ENCODE measurements at regions not wholly inside any gene's neighbourhood (a gene's known extent, or its start where the extent isn't known, plus 50 kb on each side); places are given as distances from the start of the nearest gene placed in this dataset.

DNA sequence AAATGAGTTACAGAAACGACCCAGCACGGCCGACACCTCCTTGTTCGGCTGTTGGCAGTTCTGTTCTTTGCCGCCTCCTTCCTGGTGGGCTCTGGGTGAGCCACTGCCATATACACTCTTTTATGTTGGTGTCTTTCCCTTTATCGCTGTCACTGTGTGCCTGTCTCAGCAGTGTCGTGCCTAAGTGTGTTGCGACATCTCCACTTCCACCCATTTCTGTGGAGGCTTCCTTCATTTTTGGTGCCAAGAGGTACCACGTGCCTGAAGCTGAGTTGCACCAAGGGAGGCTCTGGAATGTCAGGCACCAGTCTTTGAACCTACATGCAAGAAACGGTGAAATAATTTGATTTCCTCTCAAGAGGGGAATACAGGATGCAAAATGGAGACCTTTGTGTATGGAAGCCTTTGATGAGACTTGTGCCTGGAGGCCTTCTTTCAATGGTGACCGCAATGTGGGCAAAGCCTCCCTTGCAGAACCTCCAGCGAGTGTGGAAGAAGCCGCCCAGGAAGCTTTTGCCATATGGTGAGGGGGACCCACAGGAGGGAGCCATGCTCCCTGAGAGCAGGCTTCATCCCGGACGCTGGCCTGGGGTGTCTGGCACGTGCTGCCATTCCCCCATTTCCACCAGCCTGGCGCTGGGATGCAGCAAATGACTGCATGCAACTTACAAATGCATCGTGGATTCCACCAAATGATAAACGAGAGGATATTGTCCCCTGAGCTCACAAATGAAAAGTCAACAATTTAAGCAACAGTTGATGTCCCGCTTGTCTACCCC lies 136.2 kb downstream of the TEX29 start:
- no peak for DNase-seq

- no peak for DNase-seq
Measured at GRCh38 chr13:111458001-111458531, 137.6 kb downstream of the TEX29 start.

DNA sequence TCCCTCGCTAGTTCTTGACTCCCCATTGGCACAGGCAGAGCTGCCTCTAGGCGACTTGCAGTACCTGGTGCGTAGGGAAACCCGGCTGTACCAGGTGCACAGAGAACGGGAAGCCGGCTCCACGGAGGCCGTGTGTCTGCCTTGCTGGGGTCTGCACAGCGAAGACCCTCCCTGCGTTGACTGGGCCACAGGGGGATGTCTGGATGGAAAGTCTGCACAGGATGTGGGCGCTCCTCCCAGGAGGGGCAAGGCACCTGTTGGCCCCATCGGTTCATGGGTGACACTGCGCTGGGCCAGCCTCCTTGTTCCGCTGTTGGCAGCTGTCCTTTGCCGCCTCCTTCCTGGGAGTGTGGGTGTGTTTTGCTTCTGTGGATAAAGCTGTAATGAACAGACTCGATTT lies 138.3 kb downstream of the TEX29 start:
- no peak for DNase-seq

DNA sequence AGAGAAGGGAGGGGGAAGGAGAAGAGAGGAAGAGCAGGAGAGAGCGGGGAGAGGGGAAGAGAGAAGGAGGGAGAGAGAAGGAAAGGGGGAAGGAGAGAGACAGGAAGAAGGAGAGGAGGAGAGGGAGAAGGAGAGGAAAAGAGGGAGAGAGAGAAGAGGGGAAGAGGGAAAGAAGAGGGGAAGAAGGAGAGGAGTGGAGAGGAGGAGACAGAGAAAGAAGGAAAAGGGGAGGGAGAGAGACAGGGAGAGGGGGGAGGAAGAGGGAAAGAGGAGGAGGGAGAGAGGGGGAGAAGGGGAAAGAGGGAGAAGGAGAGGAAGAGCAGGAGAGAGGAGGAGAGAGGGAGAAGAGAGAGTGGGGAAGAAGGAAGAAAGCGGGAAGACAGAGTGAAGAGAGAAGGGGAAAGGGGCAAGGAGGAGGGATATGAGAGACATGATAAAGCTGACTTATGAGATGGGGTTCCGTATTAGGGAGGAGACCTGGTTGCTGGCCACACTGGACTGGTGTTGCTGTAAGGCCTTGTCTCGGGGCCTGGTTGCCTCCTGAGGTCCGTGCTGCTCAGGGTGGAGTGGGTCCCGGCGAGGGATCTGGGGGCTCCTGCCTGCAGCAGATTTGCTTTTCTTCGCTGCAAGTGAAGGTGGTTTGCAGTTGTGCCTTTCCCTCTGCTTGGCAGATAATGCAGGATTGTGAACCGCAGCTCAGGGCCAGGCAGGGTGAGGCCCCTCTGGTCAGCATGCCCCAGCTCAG lies 139.5 kb downstream of the TEX29 start:
- no peak for DNase-seq

DNA sequence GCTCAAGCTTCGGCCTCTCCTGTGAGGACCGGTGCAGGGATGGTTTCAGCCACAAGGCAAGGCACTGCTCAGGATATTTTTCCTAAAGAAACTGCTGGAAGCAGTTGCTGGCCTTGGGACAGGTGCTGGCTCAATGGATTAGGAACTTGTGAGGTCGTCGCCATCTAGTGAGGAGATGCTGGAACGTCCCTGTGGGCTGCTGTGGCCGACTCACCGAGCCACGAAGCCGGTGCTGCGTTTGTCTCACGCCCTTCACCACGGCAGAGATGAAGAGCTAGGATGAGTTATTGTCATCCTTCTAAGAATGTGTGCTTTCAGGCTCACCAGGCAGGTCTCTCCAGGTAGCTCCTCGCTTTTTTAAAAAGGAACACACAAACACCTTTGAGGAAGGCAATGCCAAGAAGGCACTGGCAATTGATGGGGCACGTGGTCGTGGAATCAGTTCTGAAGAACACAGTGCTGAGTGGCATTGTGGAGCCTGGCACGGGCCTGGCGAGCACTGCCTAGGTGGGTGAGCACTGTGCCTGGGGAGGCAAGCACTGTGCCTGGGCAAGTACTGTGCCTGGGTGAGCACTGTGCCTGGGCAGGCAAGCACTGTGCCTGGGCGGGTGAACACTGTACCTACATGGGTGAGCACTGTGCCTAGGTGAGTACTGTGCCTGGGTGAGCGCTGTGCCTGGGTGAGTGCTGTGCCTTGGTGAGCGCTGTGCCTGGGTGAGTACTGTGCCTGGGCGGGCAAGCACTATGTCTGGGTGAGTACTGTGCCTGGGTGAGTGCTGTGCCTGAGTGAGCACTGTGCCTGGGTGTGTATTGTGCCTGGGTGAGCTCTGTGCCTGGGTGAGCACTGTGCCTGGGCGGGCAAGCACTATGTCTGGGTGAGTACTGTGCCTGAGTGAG lies 140.4 kb downstream of the TEX29 start:
- DNase-seq: peak; percentile 28

DNA sequence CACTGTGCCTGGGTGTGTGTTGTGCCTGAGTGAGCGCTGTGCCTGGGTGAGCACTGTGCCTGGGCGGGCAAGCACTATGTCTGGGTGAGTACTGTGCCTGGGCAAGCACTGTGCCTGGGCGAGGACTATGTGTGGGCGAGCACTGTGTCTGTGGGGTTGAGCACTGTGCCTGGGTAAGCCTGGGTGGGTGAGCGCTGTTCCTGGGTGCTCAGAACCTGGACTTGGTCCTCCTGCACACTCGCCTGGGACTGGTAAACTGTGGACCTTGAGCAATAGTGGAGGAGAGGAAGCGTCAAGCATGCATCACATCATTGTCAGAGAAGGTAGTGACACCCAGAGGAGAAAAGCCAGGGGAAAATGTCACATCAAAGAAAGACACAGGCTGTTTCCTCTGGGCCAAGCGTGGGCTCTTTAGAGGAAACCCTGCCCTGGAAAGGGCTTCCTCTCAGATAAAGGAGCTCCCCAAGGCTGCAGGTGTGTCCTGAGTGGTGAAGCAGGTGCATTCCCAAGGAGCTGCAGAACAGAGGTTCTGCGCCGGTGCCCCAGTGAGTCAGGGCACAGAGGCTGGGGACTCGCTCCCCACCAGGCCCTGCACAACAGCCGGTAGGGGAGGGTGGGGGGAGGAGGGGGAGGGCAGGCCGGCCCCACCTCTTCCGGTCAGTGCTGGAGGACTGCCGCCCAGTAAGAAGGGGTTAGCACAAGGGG lies 141.2 kb downstream of the TEX29 start:
- DNase-seq: no peak

- no peak for DNase-seq
Measured at GRCh38 chr13:111462221-111462764, 141.9 kb downstream of the TEX29 start.

DNA sequence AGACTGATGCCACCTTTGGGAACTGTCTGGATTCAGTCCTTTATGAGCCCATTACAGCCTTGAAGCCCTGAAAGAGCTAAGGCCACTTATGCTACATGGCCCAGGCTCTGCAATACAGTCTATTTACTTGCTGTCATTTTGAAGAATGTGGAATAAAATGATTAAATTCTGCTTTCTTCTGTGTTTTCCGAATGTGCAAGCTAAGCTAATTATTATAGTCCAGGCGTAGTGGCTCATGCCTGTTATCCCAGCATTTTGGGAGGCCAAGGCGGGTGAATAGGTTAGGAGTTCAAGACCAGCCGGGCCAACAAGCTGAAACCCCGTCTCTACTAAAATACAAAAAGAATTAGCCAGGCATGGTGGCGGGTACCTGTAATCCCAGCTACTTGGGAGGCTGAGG lies 142.5 kb downstream of the TEX29 start:
- DNase-seq: no peak

DNA sequence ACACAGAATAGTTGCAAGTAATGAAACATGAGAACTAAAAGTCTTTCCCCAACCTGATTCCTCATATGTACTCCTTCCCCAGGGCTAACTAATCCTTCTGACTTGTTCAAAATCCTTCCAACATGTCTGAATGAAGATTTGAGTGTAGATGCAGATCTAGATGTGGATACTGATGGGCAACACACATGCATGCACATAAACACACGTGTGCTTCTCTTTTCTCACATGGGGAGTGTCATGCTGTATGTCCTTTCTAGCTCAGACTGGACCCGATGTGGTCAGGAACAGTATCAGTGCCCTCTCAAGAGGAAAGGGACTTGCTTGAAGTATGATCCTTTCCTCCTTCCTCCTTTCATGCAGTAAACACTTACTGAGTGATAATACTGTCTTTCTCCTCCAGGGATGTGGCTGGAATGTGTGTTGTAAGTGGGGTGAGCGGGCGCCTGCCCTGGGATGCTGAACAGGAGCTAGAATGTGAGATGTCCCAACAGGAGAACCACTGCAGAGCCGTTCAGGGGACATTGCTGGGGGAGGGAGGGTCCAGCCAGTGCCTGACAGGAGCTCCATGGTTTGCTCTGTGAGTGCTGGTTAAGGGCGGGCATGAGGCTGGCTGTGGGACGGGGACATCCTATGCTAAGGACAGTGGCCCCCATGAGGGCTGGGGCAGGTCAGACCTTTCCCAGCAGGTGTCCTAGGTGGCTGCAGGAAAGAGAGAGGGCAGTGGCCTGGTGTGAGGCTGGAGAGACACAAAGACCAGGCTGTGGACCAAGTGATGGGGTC lies 146.9 kb downstream of the TEX29 start:
- DNase-seq: no peak

GRCh38 chr13:111468037-111468959 lies 147.9 kb downstream of the TEX29 start:
- DNase-seq: no peak

DNA sequence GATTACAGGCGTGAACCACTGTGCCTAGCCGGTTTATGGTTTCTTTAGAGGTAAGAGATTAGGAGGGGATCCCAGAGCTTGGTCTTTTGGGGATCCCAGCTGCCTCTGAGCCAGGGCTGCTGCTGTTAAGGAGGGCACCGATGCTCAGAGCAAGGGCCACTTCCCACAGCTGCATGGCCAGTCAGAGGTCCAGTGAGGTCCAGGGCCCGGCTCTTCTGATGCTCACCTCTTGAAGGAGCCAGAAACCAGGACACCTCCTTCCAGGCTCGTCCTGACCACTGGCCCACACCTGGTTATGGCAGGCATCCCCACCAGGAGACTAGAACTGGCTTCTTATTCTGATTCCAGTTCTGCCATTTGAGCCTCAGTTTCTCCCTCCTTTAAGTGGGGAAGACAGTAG lies 149.0 kb downstream of the TEX29 start:
- no peak for DNase-seq

- DNase-seq: no peak
Measured at GRCh38 chr13:111469916-111470506, 149.6 kb downstream of the TEX29 start.

GRCh38 chr13:111470933-111471332 lies 150.5 kb downstream of the TEX29 start:
- no peak for DNase-seq

DNA sequence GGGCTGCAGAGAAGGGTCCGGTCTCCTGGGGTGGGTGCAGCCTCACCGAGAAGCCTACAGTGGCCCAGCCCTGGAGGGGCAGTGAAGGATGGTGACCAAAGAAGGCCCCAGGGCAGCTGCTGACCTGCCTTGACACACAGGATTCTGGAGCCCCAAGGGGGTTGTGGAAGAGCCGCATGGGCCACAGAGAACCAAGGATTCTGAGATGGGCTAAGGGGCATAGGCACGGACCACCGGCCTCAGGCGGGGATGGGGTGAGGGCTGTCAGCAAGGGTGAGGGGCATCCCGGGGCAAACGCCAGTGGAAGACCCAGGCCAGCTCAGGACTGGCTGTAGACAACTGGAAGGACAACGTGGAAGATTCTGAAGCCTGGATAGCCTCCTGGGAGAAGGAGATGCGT lies 151.6 kb downstream of the TEX29 start:
- DNase-seq: no peak

DNA sequence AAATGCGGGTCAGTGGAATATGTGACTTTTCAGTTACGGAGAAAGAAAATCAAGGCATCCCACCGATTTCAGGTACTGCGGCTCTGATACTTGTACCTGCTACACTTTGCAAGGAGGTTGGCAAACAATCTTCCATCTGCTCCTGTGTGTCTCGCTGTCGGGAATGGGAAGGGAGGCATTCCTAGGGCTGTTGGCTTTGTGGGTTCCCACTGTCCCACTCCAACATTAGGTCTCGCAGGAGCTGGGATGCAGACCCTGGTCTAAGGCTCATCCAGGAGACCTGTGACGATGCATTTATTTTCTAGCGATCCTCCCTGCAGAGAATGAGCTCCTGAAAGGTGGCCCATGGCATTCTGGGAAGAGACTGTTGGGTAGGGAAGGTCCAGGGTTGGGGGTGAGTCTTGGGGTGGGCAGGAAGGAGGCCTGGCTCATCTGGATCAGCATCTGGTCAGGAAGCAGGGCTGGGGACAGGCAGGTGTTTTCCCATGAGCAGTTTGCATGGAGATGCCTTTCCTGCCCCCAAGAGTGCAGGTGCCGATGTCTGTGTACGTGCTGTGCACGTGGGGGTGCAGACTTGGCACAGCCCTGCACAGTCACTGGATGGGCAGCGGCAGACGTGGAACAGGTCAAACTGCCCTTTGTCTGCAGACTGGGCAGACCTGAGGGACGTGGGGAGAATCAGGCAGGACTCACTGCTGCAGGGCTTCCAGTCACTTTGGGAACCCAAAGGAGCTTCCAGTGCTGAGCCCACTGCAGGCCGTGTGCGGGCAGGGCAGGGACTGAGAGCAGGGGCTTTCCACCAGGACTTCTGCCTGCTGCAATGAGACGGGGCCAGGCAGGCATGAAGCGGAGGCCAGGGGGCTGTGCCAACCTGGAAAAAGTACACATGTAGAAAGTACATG lies 152.4 kb downstream of the TEX29 start:
- DNase-seq: no peak

- peak; percentile 26 for DNase-seq
Measured at GRCh38 chr13:111474136-111475002, 153.9 kb downstream of the TEX29 start.

- no peak for DNase-seq
Measured at GRCh38 chr13:111475488-111475887, 155.0 kb downstream of the TEX29 start.

DNA sequence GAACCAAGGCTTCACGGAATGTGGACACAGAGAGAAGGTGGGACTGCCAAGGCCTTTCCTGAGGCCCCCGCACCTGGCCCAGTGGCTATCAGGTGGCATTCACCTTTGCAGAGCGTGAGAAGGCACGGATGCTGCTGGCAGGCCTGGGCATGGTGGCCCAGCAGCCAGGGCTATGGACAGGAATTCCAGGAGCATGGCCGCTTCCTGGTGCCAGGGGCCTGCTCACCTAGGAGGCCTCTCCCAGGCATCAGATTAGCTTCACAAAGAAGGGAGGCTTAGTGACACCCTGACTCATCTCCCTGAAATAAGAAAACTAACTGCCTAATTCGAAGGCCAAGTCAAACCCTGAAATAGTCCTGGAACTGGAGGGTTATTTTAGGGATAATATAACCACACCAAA lies 155.8 kb downstream of the TEX29 start:
- DNase-seq: no peak

Data from fibroblast of skin of right biceps (primary cell).